ENCODE measurements at regions not wholly inside any gene's neighbourhood (a gene's known extent, or its start where the extent isn't known, plus 50 kb on each side); places are given as distances from the start of the nearest gene placed in this dataset.
"Not testable (repeated sequence)": the region's sequence is repeated elsewhere in the genome, so short reads cannot be mapped to it uniquely, and the experiment has no call there.

GRCh38 chr3:1456781-1457311, 364.0 kb downstream of the CNTN6 start:
- peak; percentile 26 for DNase-seq

GRCh38 chr3:1462371-1462770, 369.5 kb downstream of the CNTN6 start:
- DNase-seq = no peak

GRCh38 chr3:1462856-1463450, 370.1 kb downstream of the CNTN6 start:
- DNase-seq = peak; percentile 1

- not testable (repeated sequence) for DNase-seq
These were observed 372.3 kb downstream of the CNTN6 start for GRCh38 chr3:1465091-1465490.

- no peak for DNase-seq
These were observed 375.3 kb downstream of the CNTN6 start for GRCh38 chr3:1468145-1468544.

GRCh38 chr3:1469248-1469647, 376.4 kb downstream of the CNTN6 start:
- DNase-seq = no peak

- DNase-seq = no peak
These were observed 376.9 kb downstream of the CNTN6 start for GRCh38 chr3:1469687-1470086.

GRCh38 chr3:1477669-1478068, 384.8 kb downstream of the CNTN6 start:
- DNase-seq = no peak

GRCh38 chr3:1495466-1495865, 402.6 kb downstream of the CNTN6 start:
- no peak for DNase-seq

- DNase-seq = no peak
These were observed 406.9 kb downstream of the CNTN6 start for GRCh38 chr3:1499694-1500093.

- DNase-seq = no peak
These were observed 408.7 kb downstream of the CNTN6 start for GRCh38 chr3:1501406-1502115.

GRCh38 chr3:1506090-1506489, 413.3 kb downstream of the CNTN6 start:
- DNase-seq = no peak

GRCh38 chr3:1513662-1514061, 420.8 kb downstream of the CNTN6 start:
- no peak for DNase-seq

GRCh38 chr3:1515882-1516281, 423.1 kb downstream of the CNTN6 start:
- no peak for DNase-seq

GRCh38 chr3:1527786-1528185, 435.0 kb downstream of the CNTN6 start:
- no peak for DNase-seq

- no peak for DNase-seq
These were observed 435.8 kb downstream of the CNTN6 start for GRCh38 chr3:1528621-1529020.

- DNase-seq = no peak
These were observed 436.9 kb downstream of the CNTN6 start for GRCh38 chr3:1529676-1530075.

GRCh38 chr3:1531981-1532380, 439.2 kb downstream of the CNTN6 start:
- DNase-seq = no peak

GRCh38 chr3:1532935-1533606, 440.2 kb downstream of the CNTN6 start:
- DNase-seq = no peak

- no peak for DNase-seq
These were observed 440.9 kb downstream of the CNTN6 start for GRCh38 chr3:1533763-1534162.

- DNase-seq = no peak
These were observed 441.4 kb downstream of the CNTN6 start for GRCh38 chr3:1534252-1534651.

- no peak for DNase-seq
These were observed 442.5 kb downstream of the CNTN6 start for GRCh38 chr3:1535361-1535760.

- no peak for DNase-seq
These were observed 447.9 kb downstream of the CNTN6 start for GRCh38 chr3:1540686-1541085.

- DNase-seq = no peak
These were observed 458.9 kb downstream of the CNTN6 start for GRCh38 chr3:1551741-1552140.

Measured in NCI-H510A treated with DMSO at 0.1 percent for 48 hours (cell line).